IMR-90 (cell line): ENCODE measurements at regions not wholly inside any gene's neighbourhood (a gene's known extent, or its start where the extent isn't known, plus 50 kb on each side); places are given as distances from the start of the nearest gene placed in this dataset.

ENCODE experiments used
- ATAC-seq: fragments of 200-7000 bp; cut with Tn5 transposase; 2 replicates; pipeline ENCODE4 v1.9.1; 2020; ENCODE audit warnings: low read depth, mild to moderate bottlenecking, moderate library complexity
- BruUV-seq: library from RNA; stranded (reverse); fragments of 400-500 nt; replicated peaks from 2 replicates; lab custom pipeline; 2021; lab: Mats Ljungman, UMichigan
- CTCF ChIA-PET: fragments of 300-600 bp; formaldehyde crosslinking; extraction: SDS; loops from one replicate; lab custom pipeline; 2021; ENCODE audit warnings: antibody characterized with exemption; lab: Yijun Ruan, JAX
- POLR2A ChIA-PET: fragments of 300-600 bp; sonication (Branson Sonifier 250); formaldehyde crosslinking; loops from one replicate; lab custom pipeline; 2022; ENCODE audit warnings: antibody characterized with exemption; ENCODE audit not compliant: unreplicated experiment; lab: Charles Lee
- DNase-seq: peaks from one replicate; pipeline ENCODE4 v3.0.0; 2013
- H2AFZ ChIP-seq: replicated peaks from 2 replicates; pipeline ENCODE3; 2013; ENCODE audit warnings: low read length, mild to moderate bottlenecking; ENCODE audit not compliant: poor library complexity
- H2AK5ac ChIP-seq: 2 replicates; pipeline ENCODE4 v1.6.1; 2013; ENCODE audit warnings: low read depth, low read length, inconsistent platforms
- H2AK9ac ChIP-seq: replicated peaks from 2 replicates; pipeline ENCODE3; 2013; ENCODE audit warnings: mild to moderate bottlenecking, low read depth, low read length, moderate library complexity; ENCODE audit not compliant: poor library complexity
- H2BK120ac ChIP-seq: 2 replicates; pipeline ENCODE4 v1.6.1; 2013; ENCODE audit warnings: low read depth, low read length, inconsistent platforms
- H2BK15ac ChIP-seq: 3 replicates; pipeline ENCODE4 v1.6.1; 2013; ENCODE audit warnings: low read depth, low read length, inconsistent platforms
- H2BK20ac ChIP-seq: 2 replicates; pipeline ENCODE4 v1.6.1; 2013; ENCODE audit warnings: low read depth, mild to moderate bottlenecking, inconsistent platforms, low read length, moderate library complexity
- H2BK5ac ChIP-seq: 2 replicates; pipeline ENCODE4 v1.6.1; 2013; ENCODE audit warnings: mild to moderate bottlenecking, low read depth, low read length, inconsistent platforms; ENCODE audit not compliant: poor library complexity, severe bottlenecking
- H3K14ac ChIP-seq: replicated peaks from 2 replicates; pipeline ENCODE4 v1.6.1; 2013; ENCODE audit warnings: low read depth, low read length, inconsistent platforms
- H3K18ac ChIP-seq: 2 replicates; pipeline ENCODE4 v1.6.1; 2013; ENCODE audit warnings: low read depth, low read length, control low read depth
- H3K23ac ChIP-seq: 2 replicates; pipeline ENCODE4 v1.6.1; 2013; ENCODE audit warnings: low read depth, low read length, inconsistent platforms
- H3K27ac ChIP-seq: 2 replicates; pipeline ENCODE4 v1.5.1; 2013; ENCODE audit warnings: mild to moderate bottlenecking, control low read depth, low read length; ENCODE audit not compliant: insufficient read depth
- H3K27me3 ChIP-seq: 2 replicates; pipeline ENCODE4 v1.6.1; 2013; ENCODE audit warnings: low read length; ENCODE audit not compliant: control insufficient read depth, insufficient read depth
- H3K36me3 ChIP-seq: 2 replicates; pipeline ENCODE4 v1.6.1; 2013; ENCODE audit warnings: low read length, mixed read lengths; ENCODE audit not compliant: control insufficient read depth, insufficient read depth
- H3K4ac ChIP-seq: 2 replicates; pipeline ENCODE4 v1.6.1; 2013; ENCODE audit warnings: low read depth, low read length, inconsistent platforms
- H3K4me1 ChIP-seq: 2 replicates; pipeline ENCODE4 v1.6.1; 2013; ENCODE audit warnings: low read length, mixed read lengths; ENCODE audit not compliant: control insufficient read depth, insufficient read depth
- H3K4me2 ChIP-seq: 2 replicates; pipeline ENCODE4 v1.6.1; 2013; ENCODE audit warnings: low read depth, mild to moderate bottlenecking, control low read depth, low read length, moderate library complexity
- H3K4me3 ChIP-seq: 2 replicates; pipeline ENCODE4 v1.5.1; 2013; ENCODE audit warnings: low read depth, mild to moderate bottlenecking, control low read depth, low read length, moderate library complexity; ENCODE audit not compliant: insufficient read depth
- H3K56ac ChIP-seq: 2 replicates; pipeline ENCODE4 v1.6.1; 2013; ENCODE audit warnings: low read length, inconsistent platforms; ENCODE audit not compliant: insufficient read depth; ENCODE audit errors: extremely low read depth
- H3K79me1 ChIP-seq, 2 experiments: 2 replicates each; pipeline ENCODE4 v1.6.1; 2013; ENCODE audit warnings: low read length in 2 of 2, inconsistent platforms in 1 of 2, low read depth in 1 of 2
- H3K9ac ChIP-seq: 2 replicates; pipeline ENCODE4 v1.6.1; 2013; ENCODE audit warnings: low read depth, low read length, control low read depth
- H3K9me1 ChIP-seq: 2 replicates; pipeline ENCODE4 v1.6.1; 2013; ENCODE audit warnings: low read length, inconsistent platforms; ENCODE audit not compliant: insufficient read depth
- H3K9me3 ChIP-seq: 2 replicates; pipeline ENCODE4 v1.6.1; 2013; ENCODE audit warnings: low read length; ENCODE audit not compliant: control insufficient read depth, insufficient read depth
- H4K20me1 ChIP-seq: 2 replicates; pipeline ENCODE4 v1.6.1; 2013; ENCODE audit warnings: low read length, inconsistent platforms; ENCODE audit not compliant: insufficient read depth
- H4K5ac ChIP-seq: 2 replicates; pipeline ENCODE4 v1.6.1; 2013; ENCODE audit warnings: mild to moderate bottlenecking, low read depth, low read length, control low read depth
- H4K8ac ChIP-seq, 2 experiments: 2 replicates each; pipeline ENCODE4 v1.6.1; 2013; ENCODE audit warnings: low read depth in 2 of 2, low read length in 2 of 2, control low read depth in 1 of 2, inconsistent platforms in 1 of 2
- H4K91ac ChIP-seq: 2 replicates; pipeline ENCODE4 v1.6.1; 2013; ENCODE audit warnings: low read depth, low read length, inconsistent platforms; ENCODE audit not compliant: insufficient read depth
- CEBPB ChIP-seq: IDR thresholded peaks from 2 replicates; pipeline ENCODE4 v1.6.1; 2012; ENCODE audit warnings: low read depth, low read length, improper control_type of control experiment
- FOS ChIP-seq: fragments of 150-350 bp; IDR thresholded peaks from 2 replicates; pipeline ENCODE4 v1.6.1; 2016; ENCODE audit warnings: low read depth, low read length
- WGBS, 2 experiments: methylation state at CpG; one replicate each; pipeline versions ENCODE4 v1.1.5 to v1.1.7; 2013; ENCODE audit warnings: missing lambda C conversion rate in 2 of 2; ENCODE audit not compliant: insufficient read length in 1 of 2; ENCODE audit errors: extremely low coverage in 2 of 2; 5-methylcytosine and 5-hydroxymethylcytosine counted together
- dilution Hi-C: fragments of 300-500 bp; cut with HindIII; formaldehyde crosslinking; loops from one replicate; pipeline ENCODE4 v1.14.3; 2018; ENCODE audit warnings: low sequenced_read_pairs; ENCODE audit not compliant: unreplicated experiment
- in situ Hi-C: fragments of 300-500 bp; cut with MboI; formaldehyde crosslinking; loops from 3 replicates; pipeline ENCODE4 v1.14.3; 2019; ENCODE audit warnings: low sequenced_read_pairs, inconsistent platforms, mixed read lengths
- intact Hi-C: fragments of 100-400 bp; cut with micrococcal nuclease; formaldehyde crosslinking; loops from 2 replicates; pipeline ENCODE4 v1.10.0; 2022

DNA sequence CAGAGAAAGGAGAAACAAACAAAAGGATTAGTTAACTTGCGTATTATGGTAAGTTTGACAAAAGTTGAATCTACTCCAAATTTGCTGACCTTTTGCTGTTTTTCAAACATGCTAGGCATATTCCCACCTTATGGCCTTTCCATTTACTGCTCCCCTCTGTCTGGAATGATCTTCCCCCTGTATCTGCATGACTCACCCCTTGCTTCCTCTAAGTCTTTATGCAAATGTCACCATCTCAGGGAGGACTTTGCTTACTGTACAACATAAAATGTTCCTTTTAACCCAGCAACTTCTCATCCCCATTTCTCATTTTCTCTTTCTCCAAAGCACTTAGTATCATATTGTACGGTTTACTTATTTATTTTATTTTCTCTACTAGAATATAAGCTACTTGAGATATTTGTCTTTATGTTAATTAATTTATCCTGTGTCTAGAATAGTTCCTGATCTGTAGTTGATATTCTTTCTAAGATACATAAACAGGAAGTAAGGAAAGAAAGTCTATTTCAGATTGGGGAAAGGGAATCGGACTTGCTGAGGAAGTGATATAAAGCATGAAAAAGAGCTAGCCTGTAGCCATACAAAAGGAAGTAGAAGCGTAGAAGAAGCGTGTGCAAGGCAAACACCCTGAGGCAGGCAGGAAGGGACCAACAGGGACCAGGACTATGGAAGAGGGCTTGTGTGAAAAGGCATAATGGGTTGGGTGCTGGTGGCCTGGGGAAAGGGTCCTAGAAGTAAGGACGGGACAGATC is 144.9 kb upstream of the ERBB4 start:
- intact Hi-C loops, result no loop called here
- in situ Hi-C loops, result loop anchor here (10.0 kb wide), 4 partner anchors 91 to 561 kb away; partner anchors contain the start of gene IKZF2

More for the DNA sequence above, 144.9 kb upstream of the ERBB4 start:
- Histone ChIP-seq H3K27ac (peak overlapping the region; percentile 58; the same call in 1 of the 2 replicates), H3K4ac (peak overlapping the region; percentile 80), H3K4me3 (no peak overlapping the region), H4K8ac (peak overlapping the region; percentile 60 to 79), H3K18ac (peak overlapping the region; percentile 66; the same call in 1 of the 2 replicates), H2BK5ac (peak overlapping the region; percentile 78), H3K36me3 (no peaks in the 10 kb centered on the region), H3K9me3 (no peaks in the 10 kb centered on the region), H3K9me1 (peaks cover 7% of the 10 kb centered on the region), H3K14ac (peak overlapping the region; percentile 91), H3K27me3 (no peaks in the 10 kb centered on the region), H4K91ac (peak overlapping the region; percentile 84), H4K5ac (peak overlapping the region; percentile 83), H3K4me2 (no peak overlapping the region), H3K9ac (no peak overlapping the region), H2AK5ac (peak overlapping the region; percentile 7; the same call in 1 of the 2 replicates), H4K20me1 (no peaks in the 10 kb centered on the region), H2BK20ac (peak overlapping the region; percentile 93), H2AK9ac (no peak overlapping the region), H3K56ac (no peak overlapping the region), H2AFZ (peak overlapping the region; percentile 88), H3K23ac (no peak overlapping the region), H3K4me1 (peaks cover 3% of the 10 kb centered on the region), H3K79me1 (no peaks in the 10 kb centered on the region), H2BK120ac (peak overlapping the region; percentile 89; the same call in 1 of the 2 replicates), H2BK15ac (no peak overlapping the region)
- no TSS peak for BruUV-seq
- ATAC-seq (peak; percentile 77), DNase-seq (peak; percentile 53)
- POLR2A ChIA-PET, result no interaction called here
- dilution Hi-C loops, result no loop called here
- CTCF ChIA-PET, result no interaction called here
- TF ChIP-seq CEBPB (no peak), FOS (peak; percentile 42; the same call in 1 of the 2 replicates)
- WGBS, 2 experiments, result 82% methylated on average over 3 of the region's 6 CpGs; no CpG with 5 or more reads in 1 of the 2 experiments
